ENCODE measurements at regions not wholly inside any gene's neighbourhood (a gene's known extent, or its start where the extent isn't known, plus 50 kb on each side); places are given as distances from the start of the nearest gene placed in this dataset.

DNA sequence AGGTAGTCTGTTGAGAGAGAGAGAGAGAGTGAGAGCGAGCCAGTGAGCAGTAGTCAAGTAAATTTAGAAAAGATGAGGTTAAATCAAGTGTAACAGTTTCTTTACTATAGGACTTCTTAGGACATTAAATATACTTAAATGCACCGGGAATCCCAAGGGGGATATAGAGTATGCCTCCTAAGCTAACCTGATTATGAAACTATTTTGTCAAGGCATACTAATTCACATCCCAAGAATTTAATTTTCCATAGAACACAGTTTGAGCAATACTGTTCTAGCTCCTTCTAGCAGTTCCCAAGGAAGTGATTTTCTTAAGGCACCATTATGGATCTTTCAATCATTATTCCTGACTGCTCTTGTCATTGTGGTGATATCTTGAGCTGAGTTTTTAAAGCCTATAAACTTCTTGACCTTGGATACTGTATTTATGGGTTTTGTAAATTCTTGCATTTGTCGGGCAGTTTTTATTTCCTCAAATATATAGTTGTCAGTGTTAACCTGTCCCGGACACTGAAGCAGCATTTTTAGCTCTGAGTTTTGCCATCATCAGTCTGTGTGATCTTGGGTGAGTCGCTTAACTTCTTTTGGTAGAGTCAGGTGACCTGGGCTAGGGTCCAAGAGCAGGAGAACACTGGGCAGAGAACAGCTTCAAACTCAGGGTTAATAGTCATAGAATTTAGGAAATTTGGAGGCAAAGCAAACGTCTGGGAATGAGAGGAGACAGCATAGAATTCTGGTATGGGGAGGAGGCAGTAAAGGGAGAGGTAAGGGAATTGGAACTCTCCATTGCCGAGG, 196.5 kb upstream of the FRMD6 start:
- Histone ChIP-seq H3K9ac (ENCODE audit: low read depth, low read length) (no peak overlapping the region), H3K4me2 (ENCODE audit: insufficient read depth, low read length) (no peak overlapping the region), H3K9me3 (ENCODE audit: insufficient read depth, low read length, severe bottlenecking) (no peaks in the 10 kb centered on the region), H4K20me1 (ENCODE audit: insufficient read depth, low read length) (no peaks in the 10 kb centered on the region), H3K4me3 (ENCODE audit: low read depth in 1 of 2, low read length in 2 of 2) (no peak overlapping the region), H3K36me3 (ENCODE audit: insufficient read depth, low read length) (no peaks in the 10 kb centered on the region), H3K79me2 (ENCODE audit: insufficient read depth, low read length) (no peaks in the 10 kb centered on the region), H3K27ac (ENCODE audit: low read length) (no peak overlapping the region), H3K27me3 (ENCODE audit: insufficient read depth, low read length, poor library complexity) (no peaks in the 10 kb centered on the region), H2AFZ (ENCODE audit: low read depth, low read length) (no peak overlapping the region), H3K4me1 (ENCODE audit: insufficient read depth, low read length) (no peaks in the 10 kb centered on the region)
- DNase-seq (no peak), ATAC-seq (ENCODE audit: insufficient read depth, low read depth) (no peak)
- TF ChIP-seq, protein P1, sequence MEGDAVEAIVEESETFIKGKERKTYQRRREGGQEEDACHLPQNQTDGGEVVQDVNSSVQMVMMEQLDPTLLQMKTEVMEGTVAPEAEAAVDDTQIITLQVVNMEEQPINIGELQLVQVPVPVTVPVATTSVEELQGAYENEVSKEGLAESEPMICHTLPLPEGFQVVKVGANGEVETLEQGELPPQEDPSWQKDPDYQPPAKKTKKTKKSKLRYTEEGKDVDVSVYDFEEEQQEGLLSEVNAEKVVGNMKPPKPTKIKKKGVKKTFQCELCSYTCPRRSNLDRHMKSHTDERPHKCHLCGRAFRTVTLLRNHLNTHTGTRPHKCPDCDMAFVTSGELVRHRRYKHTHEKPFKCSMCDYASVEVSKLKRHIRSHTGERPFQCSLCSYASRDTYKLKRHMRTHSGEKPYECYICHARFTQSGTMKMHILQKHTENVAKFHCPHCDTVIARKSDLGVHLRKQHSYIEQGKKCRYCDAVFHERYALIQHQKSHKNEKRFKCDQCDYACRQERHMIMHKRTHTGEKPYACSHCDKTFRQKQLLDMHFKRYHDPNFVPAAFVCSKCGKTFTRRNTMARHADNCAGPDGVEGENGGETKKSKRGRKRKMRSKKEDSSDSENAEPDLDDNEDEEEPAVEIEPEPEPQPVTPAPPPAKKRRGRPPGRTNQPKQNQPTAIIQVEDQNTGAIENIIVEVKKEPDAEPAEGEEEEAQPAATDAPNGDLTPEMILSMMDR (IDR thresholded peaks at IDR 0.05; ENCODE audit: borderline replicate concordance, extremely low read depth, low read length, poor library complexity, severe bottlenecking): no peak
- TF ChIP-seq EZH2 (IDR thresholded peaks at IDR 0.05; ENCODE audit: borderline replicate concordance, low read depth, low read length, severe bottlenecking): no peak

DNA sequence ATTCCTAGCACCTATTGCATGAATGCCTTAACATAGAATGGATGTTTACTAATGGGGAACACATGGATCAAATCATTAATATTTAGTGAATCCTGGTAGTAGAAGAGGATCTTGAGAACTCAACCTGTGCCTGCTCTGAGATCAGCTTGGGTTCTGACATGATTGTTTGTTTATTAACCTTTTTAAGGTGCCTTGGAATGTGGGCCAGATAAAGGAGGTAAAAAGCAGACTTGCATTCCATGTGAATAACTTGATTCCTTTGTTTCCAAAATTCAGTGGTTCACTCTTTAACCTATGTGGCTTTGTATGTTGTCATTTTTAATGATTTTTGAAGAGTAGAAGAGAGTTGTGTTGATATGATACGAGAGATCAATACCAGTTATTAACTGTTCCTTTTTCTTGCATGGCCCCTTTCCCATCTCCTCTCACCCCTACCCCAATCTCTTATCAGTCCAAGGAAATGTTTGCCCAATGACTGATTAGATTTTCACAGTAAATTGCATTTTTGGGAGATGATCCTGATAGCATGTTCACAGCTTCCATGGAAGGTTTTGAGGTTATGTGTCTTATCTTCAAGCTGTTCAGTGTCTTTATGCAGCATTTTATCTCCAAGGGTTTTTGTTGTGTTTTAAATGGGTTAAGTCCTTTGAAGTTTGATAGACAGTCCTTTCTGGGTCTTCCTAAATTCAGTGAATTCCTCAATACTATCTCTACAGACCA, 193.7 kb upstream of the FRMD6 start:
- Histone ChIP-seq H3K4me3 (ENCODE audit: low read depth in 1 of 2, low read length in 2 of 2) (no peak overlapping the region), H3K36me3 (ENCODE audit: insufficient read depth, low read length) (no peaks in the 10 kb centered on the region), H3K9me3 (ENCODE audit: insufficient read depth, low read length, severe bottlenecking) (no peaks in the 10 kb centered on the region), H2AFZ (ENCODE audit: low read depth, low read length) (no peak overlapping the region), H3K4me2 (ENCODE audit: insufficient read depth, low read length) (no peak overlapping the region), H3K9ac (ENCODE audit: low read depth, low read length) (no peak overlapping the region), H3K27ac (ENCODE audit: low read length) (no peak overlapping the region), H3K79me2 (ENCODE audit: insufficient read depth, low read length) (no peaks in the 10 kb centered on the region), H4K20me1 (ENCODE audit: insufficient read depth, low read length) (no peaks in the 10 kb centered on the region), H3K4me1 (ENCODE audit: insufficient read depth, low read length) (no peaks in the 10 kb centered on the region), H3K27me3 (ENCODE audit: insufficient read depth, low read length, poor library complexity) (no peaks in the 10 kb centered on the region)
- DNase-seq: no peak
- no peak for ATAC-seq (ENCODE audit: insufficient read depth, low read depth)
- no peak for TF ChIP-seq EZH2 (IDR thresholded peaks at IDR 0.05; ENCODE audit: borderline replicate concordance, low read depth, low read length, severe bottlenecking)
- TF ChIP-seq, protein P1 (IDR thresholded peaks at IDR 0.05; ENCODE audit: borderline replicate concordance, extremely low read depth, low read length, poor library complexity, severe bottlenecking): no peak

DNA sequence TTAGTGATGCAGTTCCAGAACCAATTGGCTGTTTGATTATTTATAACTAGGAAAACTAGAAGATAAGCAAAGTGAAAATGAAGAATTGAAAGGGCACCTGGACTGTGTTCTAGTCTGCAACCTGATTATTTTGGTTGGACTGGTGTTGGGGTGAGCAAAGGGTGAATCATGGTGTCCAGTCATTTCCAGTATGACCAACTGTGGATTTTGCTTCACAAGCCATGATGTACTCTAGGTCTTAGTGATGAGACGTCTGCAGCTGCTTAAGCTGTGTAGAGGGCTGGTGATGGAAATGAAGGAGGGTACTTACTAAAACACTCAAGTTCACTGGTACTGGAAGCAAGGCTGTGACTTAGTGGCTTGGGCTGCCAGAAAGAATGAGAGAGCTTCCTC, 193.2 kb upstream of the FRMD6 start:
- H3K4me1 ChIP-seq (ENCODE audit: insufficient read depth, low read length): no peaks in the 10 kb centered on the region
- no peaks in the 10 kb centered on the region for H3K9me3 ChIP-seq (ENCODE audit: insufficient read depth, low read length, severe bottlenecking)
- no peak overlapping the region for H3K9ac ChIP-seq (ENCODE audit: low read depth, low read length)
- no peaks in the 10 kb centered on the region for H3K36me3 ChIP-seq (ENCODE audit: insufficient read depth, low read length)
- H4K20me1 ChIP-seq (ENCODE audit: insufficient read depth, low read length): no peaks in the 10 kb centered on the region
- H3K4me3 ChIP-seq (ENCODE audit: low read depth in 1 of 2, low read length in 2 of 2): no peak overlapping the region
- H3K79me2 ChIP-seq (ENCODE audit: insufficient read depth, low read length): no peaks in the 10 kb centered on the region
- no peaks in the 10 kb centered on the region for H3K27me3 ChIP-seq (ENCODE audit: insufficient read depth, low read length, poor library complexity)
- TF ChIP-seq, protein P1 (IDR thresholded peaks at IDR 0.05; ENCODE audit: borderline replicate concordance, extremely low read depth, low read length, poor library complexity, severe bottlenecking): no peak
- TF ChIP-seq EZH2 (IDR thresholded peaks at IDR 0.05; ENCODE audit: borderline replicate concordance, low read depth, low read length, severe bottlenecking): no peak
- no peak overlapping the region for H3K27ac ChIP-seq (ENCODE audit: low read length)
- ATAC-seq (ENCODE audit: insufficient read depth, low read depth) (no peak), DNase-seq (no peak)
- H2AFZ ChIP-seq (ENCODE audit: low read depth, low read length): no peak overlapping the region
- no peak overlapping the region for H3K4me2 ChIP-seq (ENCODE audit: insufficient read depth, low read length)
